ENCODE measurements at regions not wholly inside any gene's neighbourhood (a gene's known extent, or its start where the extent isn't known, plus 50 kb on each side); places are given as distances from the start of the nearest gene placed in this dataset.

- DNase-seq (ENCODE audit: low read depth), result no peak
These were observed 322.6 kb upstream of the SEMA3D start for GRCh38 chr7:85509476-85509875.

- DNase-seq (ENCODE audit: low read depth), result peak; percentile 5
These were observed 322.0 kb upstream of the SEMA3D start for GRCh38 chr7:85508642-85509410.

- DNase-seq (ENCODE audit: low read depth), result no peak
These were observed 311.2 kb upstream of the SEMA3D start for GRCh38 chr7:85498031-85498430.

GRCh38 chr7:85489498-85489897 lies 302.6 kb upstream of the SEMA3D start:
- DNase-seq (ENCODE audit: low read depth), result peak; percentile 34

- no peak for DNase-seq (ENCODE audit: low read depth)
These were observed 301.6 kb upstream of the SEMA3D start for GRCh38 chr7:85488406-85488805.

GRCh38 chr7:85483177-85483576 lies 296.3 kb upstream of the SEMA3D start:
- no peak for DNase-seq (ENCODE audit: low read depth)

GRCh38 chr7:85480666-85481065 lies 293.8 kb upstream of the SEMA3D start:
- no peak for DNase-seq (ENCODE audit: low read depth)

- no peak for DNase-seq (ENCODE audit: low read depth)
These were observed 293.2 kb upstream of the SEMA3D start for GRCh38 chr7:85479918-85480643.

- DNase-seq (ENCODE audit: low read depth), result no peak
These were observed 291.7 kb upstream of the SEMA3D start for GRCh38 chr7:85478530-85478929.

- no peak for DNase-seq (ENCODE audit: low read depth)
These were observed 288.6 kb upstream of the SEMA3D start for GRCh38 chr7:85475476-85475875.

- DNase-seq (ENCODE audit: low read depth), result no peak
These were observed 288.2 kb upstream of the SEMA3D start for GRCh38 chr7:85475071-85475470.

- no peak for DNase-seq (ENCODE audit: low read depth)
These were observed 287.4 kb upstream of the SEMA3D start for GRCh38 chr7:85474234-85474633.

- DNase-seq (ENCODE audit: low read depth), result peak; percentile 50
These were observed 284.9 kb upstream of the SEMA3D start for GRCh38 chr7:85471740-85472139.

GRCh38 chr7:85471307-85471706 lies 284.5 kb upstream of the SEMA3D start:
- DNase-seq (ENCODE audit: low read depth), result no peak

- DNase-seq (ENCODE audit: low read depth), result no peak
These were observed 282.7 kb upstream of the SEMA3D start for GRCh38 chr7:85469446-85470010.

- peak; percentile 20 for DNase-seq (ENCODE audit: low read depth)
These were observed 277.3 kb upstream of the SEMA3D start for GRCh38 chr7:85464042-85464651.

GRCh38 chr7:85462671-85463070 lies 275.8 kb upstream of the SEMA3D start:
- no peak for DNase-seq (ENCODE audit: low read depth)

- DNase-seq (ENCODE audit: low read depth), result no peak
These were observed 271.1 kb upstream of the SEMA3D start for GRCh38 chr7:85457911-85458310.

GRCh38 chr7:85456254-85456653 lies 269.4 kb upstream of the SEMA3D start:
- DNase-seq (ENCODE audit: low read depth), result no peak

- no peak for DNase-seq (ENCODE audit: low read depth)
These were observed 268.0 kb upstream of the SEMA3D start for GRCh38 chr7:85454904-85455303.

GRCh38 chr7:85452674-85453073 lies 265.8 kb upstream of the SEMA3D start:
- DNase-seq (ENCODE audit: low read depth), result no peak

- no peak for DNase-seq (ENCODE audit: low read depth)
These were observed 262.6 kb upstream of the SEMA3D start for GRCh38 chr7:85449478-85449877.

- DNase-seq (ENCODE audit: low read depth), result no peak
These were observed 260.1 kb upstream of the SEMA3D start for GRCh38 chr7:85447004-85447403.
